Breast epithelium (tissue), 3 donors: ENCODE measurements at regions not wholly inside any gene's neighbourhood (a gene's known extent, or its start where the extent isn't known, plus 50 kb on each side); places are given as distances from the start of the nearest gene placed in this dataset.

Experiments
- CTCF ChIP-seq, 3 donors: fragments of 450-650 bp; IDR thresholded peaks; one replicate each; pipeline ENCODE4 v1.5.1; 2016 to 2017; ENCODE audit warnings: antibody characterized with exemption in 3 of 3, mild to moderate bottlenecking in 3 of 3, moderate library complexity in 3 of 3
- POLR2AphosphoS5 ChIP-seq, 3 donors: sonication (generic); formaldehyde crosslinking; IDR thresholded peaks; one replicate each; pipeline ENCODE4 v1.6.1; 2017; ENCODE audit warnings: antibody characterized with exemption in 3 of 3

- TF ChIP-seq POLR2AphosphoS5 (IDR thresholded peaks at IDR 0.05), result no peak
- TF ChIP-seq CTCF (IDR thresholded peaks at IDR 0.05), result no peak
Measured at GRCh38 chr2:51208521-51208920, 176.6 kb upstream of the NRXN1 start.
